Testis (tissue), 2 donors: ENCODE measurements at regions not wholly inside any gene's neighbourhood (a gene's known extent, or its start where the extent isn't known, plus 50 kb on each side); places are given as distances from the start of the nearest gene placed in this dataset.
A peak's percentile ranks its signal among the peaks of the same experiment; 100 is the strongest.

Source experiments
- DNase-seq: peaks from one replicate; pipeline ENCODE4 v3.0.0-alpha.2; 2019
- H3K27ac ChIP-seq, 2 donors: fragments of 200-600 bp; sonication (generic); one replicate each; pipeline ENCODE4 v1.5.1; 2019
- H3K27me3 ChIP-seq: fragments of 200-600 bp; sonication (generic); one replicate; pipeline ENCODE4 v1.5.1; 2019
- H3K36me3 ChIP-seq: fragments of 200-600 bp; sonication (generic); one replicate; pipeline ENCODE4 v1.5.1; 2017; ENCODE audit warnings: low read depth; ENCODE audit errors: missing control alignments
- H3K4me1 ChIP-seq: fragments of 200-600 bp; sonication (generic); one replicate; pipeline ENCODE4 v1.5.1; 2019
- H3K4me3 ChIP-seq, 2 donors: fragments of 200-600 bp; sonication (generic); one replicate each; pipeline ENCODE4 v1.5.1; 2017 to 2019
- H3K9me3 ChIP-seq: fragments of 200-600 bp; sonication (generic); one replicate; pipeline ENCODE4 v1.5.1; 2017
- POLR2A ChIP-seq: fragments of 450-650 bp; IDR thresholded peaks from one replicate; pipeline ENCODE4 v1.6.1; 2017; ENCODE audit warnings: antibody characterized with exemption, mild to moderate bottlenecking, moderate library complexity
- WGBS, 2 donors: methylation state at CpG; one replicate each; pipeline ENCODE4 v1.1.5; 2018; 5-methylcytosine and 5-hydroxymethylcytosine counted together
- intact Hi-C: fragments of 100-400 bp; cut with DNase I; formaldehyde crosslinking; loops from one replicate; pipeline ENCODE4 v1.15.1; 2023; ENCODE audit warnings: low total_unique reads
- TF ChIP-seq, protein P1 (sequence below), 3 experiments: fragments of 450-650 bp in 2 of 3; fragments of 200-600 bp in 1 of 3; sonication (generic) in 1 of 3; IDR thresholded peaks; one replicate each; pipeline ENCODE4 v1.5.1; 2016 to 2019; ENCODE audit warnings: antibody characterized with exemption in 3 of 3, mild to moderate bottlenecking in 2 of 3, moderate library complexity in 1 of 3

DNA sequence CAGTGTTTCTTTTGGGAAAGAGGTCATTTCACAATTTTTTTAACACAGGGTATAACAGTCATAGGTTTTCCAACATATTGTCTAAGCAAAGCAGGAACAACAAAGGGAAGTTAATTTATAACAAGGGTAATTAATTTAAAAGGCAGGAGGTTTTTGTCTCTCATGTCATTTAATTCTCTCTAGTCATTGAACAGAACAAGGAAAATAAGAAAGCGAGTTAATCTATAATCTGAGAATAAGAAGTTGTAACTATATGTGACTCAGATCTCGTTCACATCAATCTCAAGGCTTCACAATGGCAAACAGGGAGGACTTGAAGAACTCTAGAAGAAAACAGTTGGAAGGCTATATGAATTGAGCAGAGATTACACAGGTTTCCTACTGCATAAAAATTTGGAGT, 579.8 kb upstream of the CCDC54 start:
- DNase-seq, result no peak
- Histone ChIP-seq H3K4me1 (no peaks in the 10 kb centered on the region), H3K36me3 (no peaks in the 10 kb centered on the region), H3K9me3 (no peaks in the 10 kb centered on the region), H3K4me3 (no peak overlapping the region), H3K27ac (no peak overlapping the region), H3K27me3 (no peaks in the 10 kb centered on the region)
- TF ChIP-seq POLR2A, result no peak
- TF ChIP-seq, protein P1, sequence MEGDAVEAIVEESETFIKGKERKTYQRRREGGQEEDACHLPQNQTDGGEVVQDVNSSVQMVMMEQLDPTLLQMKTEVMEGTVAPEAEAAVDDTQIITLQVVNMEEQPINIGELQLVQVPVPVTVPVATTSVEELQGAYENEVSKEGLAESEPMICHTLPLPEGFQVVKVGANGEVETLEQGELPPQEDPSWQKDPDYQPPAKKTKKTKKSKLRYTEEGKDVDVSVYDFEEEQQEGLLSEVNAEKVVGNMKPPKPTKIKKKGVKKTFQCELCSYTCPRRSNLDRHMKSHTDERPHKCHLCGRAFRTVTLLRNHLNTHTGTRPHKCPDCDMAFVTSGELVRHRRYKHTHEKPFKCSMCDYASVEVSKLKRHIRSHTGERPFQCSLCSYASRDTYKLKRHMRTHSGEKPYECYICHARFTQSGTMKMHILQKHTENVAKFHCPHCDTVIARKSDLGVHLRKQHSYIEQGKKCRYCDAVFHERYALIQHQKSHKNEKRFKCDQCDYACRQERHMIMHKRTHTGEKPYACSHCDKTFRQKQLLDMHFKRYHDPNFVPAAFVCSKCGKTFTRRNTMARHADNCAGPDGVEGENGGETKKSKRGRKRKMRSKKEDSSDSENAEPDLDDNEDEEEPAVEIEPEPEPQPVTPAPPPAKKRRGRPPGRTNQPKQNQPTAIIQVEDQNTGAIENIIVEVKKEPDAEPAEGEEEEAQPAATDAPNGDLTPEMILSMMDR (IDR thresholded peaks at IDR 0.05), result no peak
- WGBS, 2 donors, result 92 to 93% methylated on average over 2 of the region's 2 CpGs
- intact Hi-C loops, result no loop called here

DNA sequence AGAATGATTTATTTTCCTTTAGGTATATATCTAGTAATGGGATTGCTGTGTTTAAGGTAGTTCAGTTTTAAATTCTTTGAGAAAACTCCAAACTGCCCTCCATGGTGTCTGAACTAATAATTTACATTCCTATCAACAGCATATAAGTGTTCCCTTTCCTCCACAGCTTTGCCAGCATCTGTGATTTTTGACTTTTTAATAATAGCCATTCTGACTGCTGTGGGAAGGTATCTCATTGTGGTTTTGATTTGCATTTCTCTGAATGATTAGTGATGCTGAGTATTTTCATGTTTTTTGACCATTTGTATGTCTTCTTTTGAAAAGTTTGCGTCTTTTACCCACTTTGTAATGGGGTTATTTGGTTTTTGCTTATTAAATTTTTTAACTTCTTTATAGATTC, 571.6 kb upstream of the CCDC54 start:
- peaks cover 9% of the 10 kb centered on the region for H3K4me1 ChIP-seq
- TF ChIP-seq, protein P1 (IDR thresholded peaks at IDR 0.05), result no peak
- no peak for TF ChIP-seq POLR2A
- no peaks in the 10 kb centered on the region for H3K27me3 ChIP-seq
- H3K9me3 ChIP-seq, result no peaks in the 10 kb centered on the region
- 98 to 100% methylated on average over 1 of the region's 1 CpG for WGBS, 2 donors
- intact Hi-C loops, result no loop called here
- H3K4me3 ChIP-seq, result no peak overlapping the region
- H3K36me3 ChIP-seq, result no peaks in the 10 kb centered on the region
- no peak overlapping the region for H3K27ac ChIP-seq
- DNase-seq, result no peak

DNA sequence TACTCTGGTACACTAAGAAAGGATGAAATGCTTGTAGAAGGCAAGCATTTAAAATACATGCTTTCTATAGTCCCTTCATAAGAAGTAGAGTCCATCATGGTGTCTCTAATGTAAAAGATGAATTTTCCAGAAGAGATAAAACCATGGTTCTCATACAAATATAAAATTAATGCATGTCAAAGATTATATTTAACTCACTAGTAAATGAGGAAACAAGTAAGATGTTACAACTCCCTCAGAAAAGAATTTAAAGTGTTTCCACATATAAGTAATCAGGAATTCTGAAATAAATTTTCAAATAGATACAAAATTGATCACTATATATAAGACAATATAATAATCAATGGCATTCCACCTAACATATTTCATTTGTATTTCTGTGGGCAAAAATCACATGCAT, 570.3 kb upstream of the CCDC54 start:
- no peak overlapping the region for H3K4me3 ChIP-seq
- no peak overlapping the region for H3K27ac ChIP-seq
- no peaks in the 10 kb centered on the region for H3K27me3 ChIP-seq
- no peak for DNase-seq
- H3K9me3 ChIP-seq, result no peaks in the 10 kb centered on the region
- no peaks in the 10 kb centered on the region for H3K36me3 ChIP-seq
- no peak for TF ChIP-seq POLR2A
- TF ChIP-seq, protein P1 (IDR thresholded peaks at IDR 0.05), result no peak
- peaks cover 10% of the 10 kb centered on the region for H3K4me1 ChIP-seq
- intact Hi-C loops, result no loop called here

DNA sequence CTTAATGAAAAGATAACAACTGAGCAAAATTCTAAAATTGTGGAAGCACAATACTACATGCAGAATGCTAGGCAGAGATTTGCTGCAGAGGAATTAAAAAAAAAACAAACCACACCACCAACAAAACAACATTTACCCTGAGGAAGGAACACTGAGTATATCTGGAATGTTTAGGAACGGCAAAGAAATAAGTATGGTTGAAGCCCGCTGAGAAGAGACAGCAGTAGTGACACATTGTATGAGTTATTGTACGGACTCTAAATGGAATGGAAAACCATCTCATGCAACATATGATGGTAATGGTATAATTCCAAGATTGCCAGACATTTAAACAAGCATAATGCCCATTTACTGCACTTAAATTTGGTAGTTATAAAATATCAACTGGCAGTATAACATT, 568.2 kb upstream of the CCDC54 start:
- Histone ChIP-seq H3K36me3 (no peaks in the 10 kb centered on the region), H3K9me3 (no peaks in the 10 kb centered on the region), H3K4me1 (peaks cover 16% of the 10 kb centered on the region), H3K27ac (no peak overlapping the region), H3K27me3 (no peaks in the 10 kb centered on the region), H3K4me3 (no peak overlapping the region)
- no peak for TF ChIP-seq POLR2A
- TF ChIP-seq, protein P1 (IDR thresholded peaks at IDR 0.05), result no peak
- WGBS, 2 donors, result 86 to 90% methylated on average over 3 of the region's 3 CpGs
- intact Hi-C loops, result no loop called here
- no peak for DNase-seq

DNA sequence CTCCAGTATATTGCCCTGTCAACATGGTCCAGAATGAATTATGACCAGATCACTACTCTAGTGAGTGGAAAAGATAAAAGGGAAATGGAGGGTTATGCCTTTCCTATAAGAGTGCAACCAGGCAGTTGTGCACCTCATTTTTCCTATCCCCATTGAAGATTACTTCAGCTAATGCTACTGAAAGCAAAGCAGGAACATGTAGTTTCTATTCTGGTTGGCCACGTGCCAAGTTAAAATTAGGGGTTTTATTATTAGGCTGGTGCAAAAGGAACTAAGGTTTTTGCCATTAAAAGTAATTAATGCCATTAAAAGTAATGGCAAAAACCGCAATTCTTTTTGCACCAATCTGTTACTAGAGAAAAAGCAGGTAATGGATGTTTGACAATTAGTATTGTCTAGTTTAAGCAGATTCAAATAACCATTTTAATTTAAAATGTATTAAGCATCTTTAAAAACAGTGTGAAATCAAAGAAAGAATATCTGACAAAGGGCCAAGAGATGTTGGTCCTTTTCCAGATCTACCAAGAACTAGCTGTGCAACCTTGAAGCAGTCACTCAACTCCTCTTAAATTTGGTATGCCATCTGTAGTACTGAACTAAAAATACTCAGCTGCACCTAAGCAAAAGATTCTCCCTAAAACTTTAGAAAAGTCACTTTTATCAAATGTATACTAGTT, 567.5 kb upstream of the CCDC54 start:
- whole genome bisulfite sequencing, 2 donors, result 35 to 38% methylated on average over 2 of the region's 2 CpGs

More for the DNA sequence above, 567.5 kb upstream of the CCDC54 start:
- peaks cover 18% of the 10 kb centered on the region for H3K4me1 ChIP-seq
- H3K27ac ChIP-seq, result no peak overlapping the region
- no peaks in the 10 kb centered on the region for H3K9me3 ChIP-seq
- H3K36me3 ChIP-seq, result no peaks in the 10 kb centered on the region
- intact Hi-C loops, result no loop called here
- no peak overlapping the region for H3K4me3 ChIP-seq
- TF ChIP-seq, protein P1 (IDR thresholded peaks at IDR 0.05), result no peak
- no peak for TF ChIP-seq POLR2A
- peak; percentile 26 for DNase-seq
- H3K27me3 ChIP-seq, result no peaks in the 10 kb centered on the region
